ENCODE measurements at regions not wholly inside any gene's neighbourhood (a gene's known extent, or its start where the extent isn't known, plus 50 kb on each side); places are given as distances from the start of the nearest gene placed in this dataset.

GRCh38 chr4:184934961-184935360, 83.3 kb upstream of the HELT start:
- no peaks in the 10 kb centered on the region for H3K4me1 ChIP-seq
- DNase-seq, result peak; percentile 4
- H3K36me3 ChIP-seq, result no peaks in the 10 kb centered on the region
- H3K9me3 ChIP-seq, result no peaks in the 10 kb centered on the region
- no peak overlapping the region for H3K4me3 ChIP-seq
- no peak overlapping the region for H3K9ac ChIP-seq (ENCODE audit: low read depth in 2 of 2, low read length in 2 of 2)
- H3K27ac ChIP-seq, result no peak overlapping the region
- no peaks in the 10 kb centered on the region for H3K27me3 ChIP-seq
- no peak for TF ChIP-seq CTCF (IDR thresholded peaks at IDR 0.05)
- intact Hi-C loops (cut with DNase I), result no loop called here

GRCh38 chr4:184936071-184936470, 82.2 kb upstream of the HELT start:
- Histone ChIP-seq H3K36me3 (no peaks in the 10 kb centered on the region), H3K27me3 (no peaks in the 10 kb centered on the region), H3K9me3 (no peaks in the 10 kb centered on the region), H3K27ac (no peak overlapping the region), H3K9ac (ENCODE audit: low read depth in 2 of 2, low read length in 2 of 2) (no peak overlapping the region), H3K4me1 (no peaks in the 10 kb centered on the region), H3K4me3 (no peak overlapping the region)
- no peak for TF ChIP-seq CTCF (IDR thresholded peaks at IDR 0.05)
- peak; percentile 6 for DNase-seq
- intact Hi-C loops (cut with DNase I), result no loop called here

DNA sequence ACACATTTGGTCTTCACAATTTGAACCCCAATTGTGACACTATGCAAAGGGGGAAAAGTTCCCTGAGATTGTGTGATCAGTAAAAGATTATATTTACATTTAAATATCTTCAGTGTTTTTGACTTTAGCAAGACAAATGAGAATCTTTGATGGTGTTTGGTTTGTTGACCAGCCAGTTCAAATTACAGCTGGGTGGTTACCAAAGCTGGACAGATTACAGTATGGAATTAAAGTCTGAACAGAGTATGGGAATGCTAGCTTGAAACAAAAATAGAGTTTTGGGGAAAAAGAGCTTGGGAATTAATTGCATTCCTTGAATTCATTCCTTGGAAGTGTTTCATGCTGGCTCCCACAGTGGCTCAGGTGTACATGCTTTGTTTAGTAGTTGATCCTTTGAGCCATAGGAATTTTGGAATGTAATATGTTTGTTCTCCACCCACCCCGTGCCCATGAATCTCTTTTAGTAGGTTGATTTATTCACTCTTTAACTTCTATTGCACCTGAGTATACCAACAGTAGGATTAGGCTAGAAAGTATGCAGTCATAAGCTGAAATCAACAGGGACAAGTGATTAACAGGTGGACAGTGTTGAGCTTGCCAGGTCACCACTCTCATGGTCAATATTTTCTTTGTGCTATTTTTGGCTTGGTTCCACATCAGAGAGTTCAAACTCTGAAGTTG, 81.1 kb upstream of the HELT start:
- H3K4me3 ChIP-seq, result no peak overlapping the region
- no peaks in the 10 kb centered on the region for H3K36me3 ChIP-seq
- no peak overlapping the region for H3K27ac ChIP-seq
- no peaks in the 10 kb centered on the region for H3K9me3 ChIP-seq
- no peak overlapping the region for H3K9ac ChIP-seq (ENCODE audit: low read depth in 2 of 2, low read length in 2 of 2)
- peak; percentile 15 for DNase-seq
- H3K4me1 ChIP-seq, result no peaks in the 10 kb centered on the region
- TF ChIP-seq CTCF (IDR thresholded peaks at IDR 0.05), result no peak
- intact Hi-C loops (cut with DNase I), result no loop called here
- no peaks in the 10 kb centered on the region for H3K27me3 ChIP-seq

- peak; percentile 20 for DNase-seq
- no peaks in the 10 kb centered on the region for H3K9me3 ChIP-seq
- no peaks in the 10 kb centered on the region for H3K27me3 ChIP-seq
- H3K27ac ChIP-seq, result no peak overlapping the region
- H3K4me3 ChIP-seq, result no peak overlapping the region
- no peaks in the 10 kb centered on the region for H3K4me1 ChIP-seq
- H3K36me3 ChIP-seq, result no peaks in the 10 kb centered on the region
- H3K9ac ChIP-seq (ENCODE audit: low read depth in 2 of 2, low read length in 2 of 2), result no peak overlapping the region
- no peak for TF ChIP-seq CTCF (IDR thresholded peaks at IDR 0.05)
- intact Hi-C loops (cut with DNase I), result no loop called here
Observed at GRCh38 chr4:184937745-184938144, 80.5 kb upstream of the HELT start.

DNA sequence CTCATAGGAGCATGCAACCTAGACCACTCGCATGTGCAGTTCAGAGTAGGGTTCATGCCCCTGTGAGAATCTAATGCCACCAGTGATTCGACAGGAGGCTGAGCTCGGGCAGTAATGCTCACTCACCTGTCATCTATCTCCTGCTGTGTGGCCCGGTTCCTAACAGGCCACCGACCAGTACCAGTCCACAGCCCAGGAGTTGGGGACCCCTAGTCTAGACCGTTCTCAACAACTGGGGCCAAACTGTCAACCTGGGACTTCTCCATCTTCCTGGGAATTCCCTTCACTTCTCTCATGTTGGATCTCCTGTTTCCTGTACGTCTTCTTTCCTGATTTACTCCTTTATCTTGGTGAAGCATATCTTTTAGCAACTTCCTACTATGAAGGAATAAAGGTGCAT, 79.4 kb upstream of the HELT start:
- peak; percentile 3 for DNase-seq
- no peak overlapping the region for H3K4me3 ChIP-seq
- H3K9me3 ChIP-seq, result no peaks in the 10 kb centered on the region
- no peaks in the 10 kb centered on the region for H3K36me3 ChIP-seq
- TF ChIP-seq CTCF (IDR thresholded peaks at IDR 0.05), result no peak
- no peak overlapping the region for H3K27ac ChIP-seq
- no peaks in the 10 kb centered on the region for H3K4me1 ChIP-seq
- intact Hi-C loops (cut with DNase I), result no loop called here
- H3K27me3 ChIP-seq, result no peaks in the 10 kb centered on the region
- no peak overlapping the region for H3K9ac ChIP-seq (ENCODE audit: low read depth in 2 of 2, low read length in 2 of 2)
